GM12891 (cell line): ENCODE measurements at regions not wholly inside any gene's neighbourhood (a gene's known extent, or its start where the extent isn't known, plus 50 kb on each side); places are given as distances from the start of the nearest gene placed in this dataset.

Source experiments
- DNase-seq: peaks from one replicate; pipeline ENCODE4 v3.0.0; 2011; ENCODE audit warnings: low spot score; ENCODE audit not compliant: insufficient read length
- FAIRE-seq: peaks from 2 replicates; lab custom pipeline; 2011; peaks lifted over from hg19 to GRCh38; lab: Jason Lieb, UNC
- PAX5 ChIP-seq: IDR thresholded peaks from 2 replicates; pipeline ENCODE4 v1.6.1; 2011; ENCODE audit warnings: low read length, moderate library complexity, mild to moderate bottlenecking; ENCODE audit not compliant: insufficient read depth, severe bottlenecking
- POLR2A ChIP-seq: IDR thresholded peaks from 2 replicates; pipeline ENCODE4 v1.6.1; 2011; ENCODE audit warnings: low read depth, low read length, control low read depth
- POLR2AphosphoS5 ChIP-seq: IDR thresholded peaks from 2 replicates; pipeline ENCODE4 v1.6.1; 2011; ENCODE audit warnings: low read depth, low read length, control low read depth
- POU2F2 ChIP-seq: IDR thresholded peaks from 2 replicates; pipeline ENCODE4 v1.6.1; 2011; ENCODE audit warnings: low read depth, mild to moderate bottlenecking, control low read depth, low read length, moderate library complexity
- SPI1 ChIP-seq: IDR thresholded peaks from 2 replicates; pipeline ENCODE4 v1.6.1; 2011; ENCODE audit warnings: low read depth, low read length, control low read depth
- TAF1 ChIP-seq: IDR thresholded peaks from 2 replicates; pipeline ENCODE4 v1.6.1; 2011; ENCODE audit warnings: low read depth, low read length, control low read depth

GRCh38 chr6:147759536-147759935, 251.0 kb downstream of the SAMD5 start:
- no peak for TF ChIP-seq POU2F2
- TF ChIP-seq POLR2A = no peak
- TF ChIP-seq SPI1 = no peak
- TF ChIP-seq POLR2AphosphoS5 = no peak
- DNase-seq (no peak), FAIRE-seq (no peak)

GRCh38 chr6:147765541-147765940, 257.1 kb downstream of the SAMD5 start:
- TF ChIP-seq POLR2A (no peak), POLR2AphosphoS5 (no peak), POU2F2 (no peak), SPI1 (no peak), TAF1 (no peak), PAX5 (no peak)
- DNase-seq (no peak), FAIRE-seq (no peak)

- FAIRE-seq (no peak), DNase-seq (no peak)
- TF ChIP-seq SPI1 (no peak), POU2F2 (no peak), PAX5 (no peak), TAF1 (no peak), POLR2AphosphoS5 (no peak), POLR2A (no peak)
Observed at GRCh38 chr6:147768969-147769368, 260.5 kb downstream of the SAMD5 start.

GRCh38 chr6:147769496-147770087, 261.1 kb downstream of the SAMD5 start:
- no peak for DNase-seq
- no peak for FAIRE-seq
- TF ChIP-seq TAF1 (no peak), POU2F2 (no peak), POLR2A (no peak), SPI1 (no peak), PAX5 (no peak)

- FAIRE-seq = no peak
- TF ChIP-seq PAX5 (no peak), POLR2AphosphoS5 (no peak), POU2F2 (no peak), POLR2A (no peak), TAF1 (no peak), SPI1 (no peak)
Observed at GRCh38 chr6:147770221-147770620, 261.7 kb downstream of the SAMD5 start.

GRCh38 chr6:147772724-147773123, 264.2 kb downstream of the SAMD5 start:
- TF ChIP-seq POLR2A (no peak), POLR2AphosphoS5 (no peak), POU2F2 (no peak), SPI1 (no peak), PAX5 (no peak), TAF1 (no peak)
- no peak for FAIRE-seq
- no peak for DNase-seq

More at GRCh38 chr6:147770221-147770620, 261.7 kb downstream of the SAMD5 start:
- no peak for DNase-seq

- FAIRE-seq (no peak), DNase-seq (no peak)
Observed at GRCh38 chr6:147774856-147775255, 266.4 kb downstream of the SAMD5 start.

GRCh38 chr6:147776631-147777213, 268.2 kb downstream of the SAMD5 start:
- TF ChIP-seq POU2F2 (no peak), POLR2A (no peak), TAF1 (no peak), SPI1 (no peak), POLR2AphosphoS5 (no peak), PAX5 (no peak)
- DNase-seq (no peak), FAIRE-seq (no peak)

More at GRCh38 chr6:147774856-147775255, 266.4 kb downstream of the SAMD5 start:
- TF ChIP-seq POU2F2 (no peak), POLR2AphosphoS5 (no peak)

- DNase-seq = no peak
- no peak for FAIRE-seq
- no peak for TF ChIP-seq TAF1
- no peak for TF ChIP-seq POU2F2
- no peak for TF ChIP-seq POLR2A
- TF ChIP-seq POLR2AphosphoS5 = no peak
- no peak for TF ChIP-seq SPI1
- no peak for TF ChIP-seq PAX5
Observed at GRCh38 chr6:147779624-147780023, 271.1 kb downstream of the SAMD5 start.

GRCh38 chr6:147782302-147782701, 273.8 kb downstream of the SAMD5 start:
- no peak for TF ChIP-seq POU2F2
- no peak for TF ChIP-seq SPI1
- FAIRE-seq = no peak
- no peak for DNase-seq
